ENCODE measurements at regions not wholly inside any gene's neighbourhood (a gene's known extent, or its start where the extent isn't known, plus 50 kb on each side); places are given as distances from the start of the nearest gene placed in this dataset.

DNA sequence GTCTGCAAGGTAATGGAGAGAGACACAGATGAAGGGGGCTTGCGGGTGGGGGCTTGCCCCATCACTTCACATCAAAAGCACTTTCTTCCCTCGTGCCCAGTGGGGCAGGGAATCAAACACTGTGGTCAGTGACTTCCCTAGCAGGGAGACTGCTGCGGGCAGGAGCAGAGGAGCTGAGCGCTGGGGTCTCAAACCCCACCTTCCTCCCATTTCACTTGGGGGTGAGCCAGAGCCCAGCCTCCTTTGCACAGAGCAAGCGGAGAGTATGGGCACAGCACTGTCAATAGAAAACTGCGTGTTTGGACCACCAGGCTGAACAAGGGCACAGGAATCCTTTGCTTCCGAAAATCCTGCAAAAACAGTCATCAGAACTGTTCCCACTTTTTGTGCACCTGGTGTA lies 355.8 kb upstream of the MKI67 start:
- Histone ChIP-seq H3K4me3 (ENCODE audit: low read length) (no peak overlapping the region), H3K4me1 (ENCODE audit: control insufficient read depth, insufficient read depth, low read length) (no peaks in the 10 kb centered on the region), H3K9me3 (ENCODE audit: control insufficient read depth, low read length) (no peaks in the 10 kb centered on the region), H3K9ac (ENCODE audit: low read length) (no peak overlapping the region), H3K27me3 (ENCODE audit: control insufficient read depth, insufficient read depth, low read length) (no peaks in the 10 kb centered on the region), H3K36me3 (ENCODE audit: control insufficient read depth, insufficient read depth, low read length) (no peaks in the 10 kb centered on the region)

DNA sequence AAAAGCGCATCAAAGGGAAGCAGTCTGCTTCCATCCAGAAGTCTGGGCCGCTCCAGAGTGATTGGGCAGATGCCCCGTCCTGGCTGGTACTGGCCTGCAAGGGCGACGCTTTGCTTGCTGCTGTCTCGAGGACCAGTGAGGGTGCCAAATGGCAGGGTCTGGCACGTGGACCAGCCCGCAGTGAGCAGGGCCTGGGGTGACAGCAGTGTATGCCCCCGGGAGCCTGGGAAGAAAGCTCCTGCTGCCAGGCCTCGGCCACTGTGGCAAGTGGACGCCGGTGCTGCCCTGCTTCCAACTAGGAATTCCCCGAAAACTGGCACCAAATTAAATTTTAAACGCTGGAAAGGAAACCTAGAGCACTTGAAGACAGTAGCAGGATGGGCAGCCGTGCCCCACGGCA lies 357.0 kb upstream of the MKI67 start:
- H3K27me3 ChIP-seq (ENCODE audit: control insufficient read depth, insufficient read depth, low read length), result no peaks in the 10 kb centered on the region
- H3K36me3 ChIP-seq (ENCODE audit: control insufficient read depth, insufficient read depth, low read length), result no peaks in the 10 kb centered on the region
- no peaks in the 10 kb centered on the region for H3K4me1 ChIP-seq (ENCODE audit: control insufficient read depth, insufficient read depth, low read length)
- H3K4me3 ChIP-seq (ENCODE audit: low read length), result no peak overlapping the region
- H3K9me3 ChIP-seq (ENCODE audit: control insufficient read depth, low read length), result no peaks in the 10 kb centered on the region
- no peak overlapping the region for H3K9ac ChIP-seq (ENCODE audit: low read length)

DNA sequence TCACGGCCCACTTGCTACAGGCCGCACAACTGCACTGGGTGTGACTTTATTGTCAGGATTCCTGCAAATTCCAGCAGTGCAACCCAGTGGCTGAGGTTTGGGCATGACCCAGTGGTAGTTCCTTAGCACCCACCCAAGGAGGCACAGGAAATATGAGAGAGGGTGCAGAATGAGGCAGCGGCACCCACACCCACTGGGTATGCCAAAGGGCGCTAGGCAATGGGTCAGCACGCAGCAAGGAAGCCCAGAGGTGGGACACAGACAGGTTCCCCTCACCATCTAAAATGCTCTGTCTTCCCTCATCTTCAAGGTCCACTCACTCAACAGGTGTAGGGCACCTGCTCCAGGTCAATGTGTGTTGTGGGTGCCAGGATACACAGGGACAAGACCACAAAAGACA lies 357.8 kb upstream of the MKI67 start:
- Histone ChIP-seq H3K4me3 (ENCODE audit: low read length) (no peak overlapping the region), H3K9me3 (ENCODE audit: control insufficient read depth, low read length) (no peaks in the 10 kb centered on the region), H3K27me3 (ENCODE audit: control insufficient read depth, insufficient read depth, low read length) (no peaks in the 10 kb centered on the region), H3K9ac (ENCODE audit: low read length) (no peak overlapping the region), H3K36me3 (ENCODE audit: control insufficient read depth, insufficient read depth, low read length) (no peaks in the 10 kb centered on the region), H3K4me1 (ENCODE audit: control insufficient read depth, insufficient read depth, low read length) (no peaks in the 10 kb centered on the region)

DNA sequence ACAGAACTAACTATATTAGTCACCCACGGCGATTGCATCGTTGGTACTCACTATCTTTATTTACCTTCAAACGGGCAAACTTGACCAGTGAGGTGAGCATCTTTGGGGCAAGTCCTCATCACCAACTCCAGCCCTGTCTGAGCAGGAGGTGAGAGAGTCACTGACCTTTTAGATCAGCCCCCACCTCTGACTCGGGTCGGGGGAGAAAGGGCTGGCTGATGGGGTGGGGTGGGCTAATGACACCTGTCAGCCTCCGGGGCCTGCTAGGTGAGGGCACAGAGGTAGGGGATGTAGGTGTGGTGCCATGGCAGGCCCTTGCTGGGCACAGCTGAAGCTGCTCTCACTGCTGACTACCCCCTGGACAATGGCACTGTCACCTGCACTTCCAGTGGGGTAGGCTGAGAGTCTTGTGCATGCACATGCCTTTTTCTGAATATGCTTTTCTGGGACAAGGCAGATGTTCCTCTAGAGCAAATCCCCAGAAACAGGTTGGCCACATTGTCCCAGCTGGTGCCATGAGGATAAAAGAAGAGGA lies 359.5 kb upstream of the MKI67 start:
- Histone ChIP-seq H3K4me3 (ENCODE audit: low read length) (no peak overlapping the region), H3K9me3 (ENCODE audit: control insufficient read depth, low read length) (no peaks in the 10 kb centered on the region), H3K27me3 (ENCODE audit: control insufficient read depth, insufficient read depth, low read length) (no peaks in the 10 kb centered on the region), H3K36me3 (ENCODE audit: control insufficient read depth, insufficient read depth, low read length) (no peaks in the 10 kb centered on the region), H3K9ac (ENCODE audit: low read length) (no peak overlapping the region), H3K4me1 (ENCODE audit: control insufficient read depth, insufficient read depth, low read length) (no peaks in the 10 kb centered on the region)

DNA sequence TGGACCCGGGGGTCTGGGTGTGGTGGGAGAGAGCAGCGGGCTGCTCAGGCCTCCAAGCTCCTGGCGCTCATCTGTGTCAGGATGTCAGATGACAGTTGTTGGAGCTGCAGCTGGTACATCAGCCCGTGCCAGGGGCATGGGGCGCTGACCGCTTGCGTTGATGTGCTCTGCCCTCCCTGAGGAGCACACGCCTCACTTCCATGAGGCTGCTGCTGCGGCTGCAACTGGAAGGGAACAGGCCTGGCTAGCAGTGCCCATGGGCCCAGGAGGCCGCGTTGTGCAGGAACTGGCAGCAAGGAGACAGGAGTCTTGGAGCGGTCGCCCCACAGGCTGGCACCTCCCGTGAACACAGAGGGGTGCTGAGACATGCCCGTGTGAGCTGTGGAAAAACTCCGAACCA lies 361.3 kb upstream of the MKI67 start:
- no peaks in the 10 kb centered on the region for H3K4me1 ChIP-seq (ENCODE audit: control insufficient read depth, insufficient read depth, low read length)
- no peaks in the 10 kb centered on the region for H3K27me3 ChIP-seq (ENCODE audit: control insufficient read depth, insufficient read depth, low read length)
- no peaks in the 10 kb centered on the region for H3K9me3 ChIP-seq (ENCODE audit: control insufficient read depth, low read length)
- H3K9ac ChIP-seq (ENCODE audit: low read length), result no peak overlapping the region
- H3K36me3 ChIP-seq (ENCODE audit: control insufficient read depth, insufficient read depth, low read length), result no peaks in the 10 kb centered on the region
- no peak overlapping the region for H3K4me3 ChIP-seq (ENCODE audit: low read length)

DNA sequence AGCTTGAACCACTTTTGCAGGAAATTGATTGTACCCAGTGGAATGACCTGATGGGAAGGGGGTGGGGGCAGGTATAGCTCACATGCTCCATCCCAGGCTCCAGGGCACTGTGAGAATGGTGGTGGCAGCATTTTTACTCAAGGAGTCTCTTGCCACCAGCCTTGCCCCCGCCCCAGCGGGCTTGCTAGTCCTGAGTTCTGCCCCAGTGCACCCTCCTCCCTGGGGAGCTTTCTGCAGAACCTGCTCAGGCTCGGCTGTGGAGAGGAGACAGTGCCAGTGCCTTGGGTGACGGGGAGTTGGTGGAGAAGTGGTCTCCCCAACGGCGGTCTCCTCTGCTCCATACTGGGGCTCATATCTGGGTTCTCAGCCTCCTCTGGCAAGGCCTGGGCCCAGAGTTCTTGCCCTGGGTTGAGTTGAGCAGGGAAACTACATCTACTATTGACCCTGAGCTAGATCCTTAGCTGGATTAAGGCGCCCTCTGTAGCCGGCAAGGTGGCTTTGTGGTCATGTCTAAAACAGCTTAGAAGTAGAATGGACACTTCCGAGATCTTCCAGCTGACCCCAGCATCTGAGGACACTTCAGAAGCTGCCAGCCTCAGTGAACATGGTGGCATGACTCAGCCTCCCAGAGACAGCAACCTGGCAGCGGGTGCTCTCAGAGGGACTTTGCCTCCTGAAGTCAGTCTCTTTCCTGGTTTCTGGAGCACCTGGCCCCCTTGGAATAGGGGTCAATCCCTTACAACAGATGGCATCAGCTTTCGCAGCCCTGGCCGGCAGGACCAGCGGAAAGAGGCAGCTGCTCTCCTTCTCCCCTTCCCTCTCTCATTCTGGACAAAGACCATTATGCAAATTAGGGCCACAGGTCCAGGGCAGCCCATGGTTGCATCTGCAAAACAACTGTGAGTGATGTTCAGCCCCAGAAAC lies 363.4 kb upstream of the MKI67 start:
- Histone ChIP-seq H3K9ac (ENCODE audit: low read length) (no peak overlapping the region), H3K4me3 (ENCODE audit: low read length) (no peak overlapping the region), H3K9me3 (ENCODE audit: control insufficient read depth, low read length) (no peaks in the 10 kb centered on the region), H3K27me3 (ENCODE audit: control insufficient read depth, insufficient read depth, low read length) (no peaks in the 10 kb centered on the region), H3K36me3 (ENCODE audit: control insufficient read depth, insufficient read depth, low read length) (no peaks in the 10 kb centered on the region), H3K4me1 (ENCODE audit: control insufficient read depth, insufficient read depth, low read length) (no peaks in the 10 kb centered on the region)

DNA sequence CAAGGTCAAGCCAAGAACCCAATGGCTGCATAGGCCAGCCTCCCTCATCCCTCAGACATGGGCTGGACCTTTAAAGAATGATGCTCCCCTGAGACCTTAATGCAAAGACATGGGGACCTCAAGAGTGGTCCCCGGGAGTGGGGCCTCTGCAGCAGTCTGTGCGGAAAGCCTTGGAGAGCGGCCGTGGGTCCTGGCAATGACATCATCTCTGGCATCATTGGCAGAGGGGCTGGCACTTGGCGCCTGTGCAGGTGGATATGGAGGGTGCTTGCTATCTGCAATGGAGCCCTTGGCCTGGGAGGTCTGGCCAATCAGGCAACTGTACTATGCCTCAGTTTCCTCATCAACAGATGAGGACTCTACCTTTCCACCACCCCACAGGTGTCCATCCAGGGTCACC lies 365.5 kb upstream of the MKI67 start:
- Histone ChIP-seq H3K9ac (ENCODE audit: low read length) (no peak overlapping the region), H3K36me3 (ENCODE audit: control insufficient read depth, insufficient read depth, low read length) (no peaks in the 10 kb centered on the region), H3K4me1 (ENCODE audit: control insufficient read depth, insufficient read depth, low read length) (no peaks in the 10 kb centered on the region), H3K4me3 (ENCODE audit: low read length) (no peak overlapping the region), H3K9me3 (ENCODE audit: control insufficient read depth, low read length) (no peaks in the 10 kb centered on the region), H3K27me3 (ENCODE audit: control insufficient read depth, insufficient read depth, low read length) (no peaks in the 10 kb centered on the region)

DNA sequence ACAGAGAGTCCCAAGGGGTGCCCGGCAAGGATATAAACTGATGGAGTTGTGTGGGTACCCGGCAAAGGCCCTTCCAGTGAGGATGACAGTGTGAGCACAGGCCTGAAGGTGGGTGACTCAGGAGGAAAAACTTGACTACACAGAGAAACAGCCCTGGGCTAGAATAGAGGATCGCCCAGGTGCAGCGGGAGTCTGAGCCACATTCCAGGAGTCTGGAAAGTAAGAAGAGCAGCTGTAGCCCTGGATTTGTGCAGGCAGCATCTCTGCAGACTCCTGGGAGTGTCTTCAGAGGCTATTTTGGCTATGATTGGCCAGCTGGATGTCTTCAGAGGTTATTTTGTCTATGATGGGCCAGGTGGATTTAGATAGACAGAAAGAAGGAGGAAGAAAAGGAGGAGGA lies 367.6 kb upstream of the MKI67 start:
- Histone ChIP-seq H3K9me3 (ENCODE audit: control insufficient read depth, low read length) (no peaks in the 10 kb centered on the region), H3K27me3 (ENCODE audit: control insufficient read depth, insufficient read depth, low read length) (no peaks in the 10 kb centered on the region), H3K9ac (ENCODE audit: low read length) (no peak overlapping the region), H3K36me3 (ENCODE audit: control insufficient read depth, insufficient read depth, low read length) (no peaks in the 10 kb centered on the region), H3K4me3 (ENCODE audit: low read length) (no peak overlapping the region), H3K4me1 (ENCODE audit: control insufficient read depth, insufficient read depth, low read length) (no peaks in the 10 kb centered on the region)

DNA sequence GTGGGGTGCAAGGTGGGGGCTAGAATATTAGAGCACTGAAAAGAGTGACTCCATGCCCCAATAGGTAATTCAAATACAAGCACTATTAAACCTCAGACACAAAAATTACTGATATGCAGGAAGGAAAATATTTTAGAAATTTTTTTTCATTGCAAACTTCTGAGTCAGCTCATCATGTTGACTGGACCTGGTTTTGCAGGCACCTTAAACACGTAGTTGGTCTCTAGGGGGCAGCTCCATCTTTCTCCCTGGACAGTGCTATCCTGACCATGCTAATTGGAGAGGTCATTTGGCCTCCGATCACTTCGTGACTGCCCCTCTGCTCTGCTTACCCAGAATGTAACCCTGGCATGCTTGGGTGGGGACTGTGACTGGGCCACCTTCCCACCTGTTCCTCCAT lies 368.4 kb upstream of the MKI67 start:
- Histone ChIP-seq H3K4me3 (ENCODE audit: low read length) (no peak overlapping the region), H3K4me1 (ENCODE audit: control insufficient read depth, insufficient read depth, low read length) (no peaks in the 10 kb centered on the region), H3K27me3 (ENCODE audit: control insufficient read depth, insufficient read depth, low read length) (no peaks in the 10 kb centered on the region), H3K36me3 (ENCODE audit: control insufficient read depth, insufficient read depth, low read length) (no peaks in the 10 kb centered on the region), H3K9ac (ENCODE audit: low read length) (no peak overlapping the region), H3K9me3 (ENCODE audit: control insufficient read depth, low read length) (no peaks in the 10 kb centered on the region)

DNA sequence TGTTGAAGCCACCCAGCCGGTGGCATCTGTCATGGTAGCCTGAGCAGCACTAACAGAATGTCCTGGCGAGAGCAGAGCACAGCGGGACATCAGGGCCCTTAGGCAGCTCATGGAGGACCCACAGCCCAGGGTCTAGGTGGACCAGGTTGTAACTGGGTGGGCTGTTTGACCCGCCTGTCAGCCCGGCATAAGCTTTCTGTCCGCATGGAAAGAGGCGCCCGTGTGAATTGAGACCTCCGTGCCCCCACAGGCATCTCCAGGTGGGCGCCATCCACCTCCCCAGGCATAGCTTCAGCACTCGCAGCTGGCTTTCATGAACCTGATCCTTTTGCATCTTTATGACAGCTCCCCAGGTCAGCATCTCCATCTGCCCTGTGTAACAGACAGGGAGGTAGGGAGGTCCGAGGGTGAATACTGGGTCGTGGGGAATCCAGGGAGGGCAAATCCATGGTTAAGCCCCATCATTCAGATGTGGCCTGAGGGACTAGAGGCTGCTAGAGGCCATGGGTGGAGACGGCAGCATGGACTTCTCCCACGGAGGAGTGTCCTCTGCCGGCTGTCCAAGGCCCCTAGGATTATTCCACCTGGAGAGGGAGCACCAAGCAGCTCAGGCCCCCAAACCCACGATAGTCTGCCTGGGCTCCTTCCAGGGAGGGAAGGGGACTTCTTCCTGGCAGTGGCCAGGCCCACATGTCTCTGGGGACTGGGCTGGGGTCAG lies 371.6 kb upstream of the MKI67 start:
- Histone ChIP-seq H3K36me3 (ENCODE audit: control insufficient read depth, insufficient read depth, low read length) (no peaks in the 10 kb centered on the region), H3K27me3 (ENCODE audit: control insufficient read depth, insufficient read depth, low read length) (no peaks in the 10 kb centered on the region), H3K9ac (ENCODE audit: low read length) (no peak overlapping the region), H3K4me3 (ENCODE audit: low read length) (no peak overlapping the region), H3K4me1 (ENCODE audit: control insufficient read depth, insufficient read depth, low read length) (no peaks in the 10 kb centered on the region), H3K9me3 (ENCODE audit: control insufficient read depth, low read length) (no peaks in the 10 kb centered on the region)

DNA sequence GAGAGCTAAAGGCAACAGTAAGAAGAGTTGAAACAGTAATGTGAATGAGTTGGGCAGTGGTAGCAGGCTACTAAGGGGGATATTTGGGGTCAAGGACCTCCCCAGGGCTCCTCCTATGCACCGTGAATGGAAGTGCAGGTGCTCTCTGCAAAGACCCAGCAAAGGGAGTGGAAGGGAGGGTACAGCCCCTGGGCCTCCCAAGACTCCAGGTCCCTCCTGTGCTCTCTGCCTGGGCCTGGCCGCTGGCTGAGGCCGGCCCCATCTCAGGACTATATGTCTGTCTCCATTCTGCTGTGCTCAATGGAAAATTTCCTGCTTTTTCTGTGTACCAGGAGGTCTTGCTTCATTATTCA lies 372.1 kb upstream of the MKI67 start:
- Histone ChIP-seq H3K9me3 (ENCODE audit: control insufficient read depth, low read length) (no peaks in the 10 kb centered on the region), H3K27me3 (ENCODE audit: control insufficient read depth, insufficient read depth, low read length) (no peaks in the 10 kb centered on the region), H3K4me3 (ENCODE audit: low read length) (no peak overlapping the region), H3K9ac (ENCODE audit: low read length) (no peak overlapping the region), H3K4me1 (ENCODE audit: control insufficient read depth, insufficient read depth, low read length) (no peaks in the 10 kb centered on the region), H3K36me3 (ENCODE audit: control insufficient read depth, insufficient read depth, low read length) (no peaks in the 10 kb centered on the region)

DNA sequence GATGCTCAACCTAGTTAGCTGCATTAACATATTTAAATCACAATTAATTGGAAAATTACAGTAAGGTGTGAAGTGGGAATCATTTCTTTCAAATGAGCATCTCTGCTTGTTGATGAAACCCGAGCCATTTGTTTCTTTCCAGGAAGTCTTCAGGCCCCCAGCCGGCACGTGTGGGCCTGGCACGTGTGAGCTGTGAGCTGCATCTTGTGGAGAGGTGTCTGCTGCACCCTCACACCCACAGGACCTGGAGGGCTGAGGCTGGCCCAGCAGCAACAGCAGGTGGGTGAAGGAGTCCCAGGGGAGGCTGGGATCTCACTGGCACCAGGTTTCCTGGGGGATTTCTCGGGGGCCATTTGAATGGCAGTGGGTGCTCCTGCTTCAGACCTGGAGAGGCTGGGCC lies 372.5 kb upstream of the MKI67 start:
- Histone ChIP-seq H3K27me3 (ENCODE audit: control insufficient read depth, insufficient read depth, low read length) (no peaks in the 10 kb centered on the region), H3K9me3 (ENCODE audit: control insufficient read depth, low read length) (no peaks in the 10 kb centered on the region), H3K4me3 (ENCODE audit: low read length) (no peak overlapping the region), H3K36me3 (ENCODE audit: control insufficient read depth, insufficient read depth, low read length) (no peaks in the 10 kb centered on the region), H3K4me1 (ENCODE audit: control insufficient read depth, insufficient read depth, low read length) (no peaks in the 10 kb centered on the region), H3K9ac (ENCODE audit: low read length) (no peak overlapping the region)

Measured in mucosa of stomach (tissue), 1 donor.